NCI-H524 treated with DMSO at 0.1 percent for 48 hours (cell line): ENCODE measurements at regions not wholly inside any gene's neighbourhood (a gene's known extent, or its start where the extent isn't known, plus 50 kb on each side); places are given as distances from the start of the nearest gene placed in this dataset.
"Not testable (repeated sequence)": the region's sequence is repeated elsewhere in the genome, so short reads cannot be mapped to it uniquely, and the experiment has no call there.

Source experiments
- DNase-seq: peaks from one replicate; lab custom pipeline; 2025; lab: John Stamatoyannopoulos, UW

DNA sequence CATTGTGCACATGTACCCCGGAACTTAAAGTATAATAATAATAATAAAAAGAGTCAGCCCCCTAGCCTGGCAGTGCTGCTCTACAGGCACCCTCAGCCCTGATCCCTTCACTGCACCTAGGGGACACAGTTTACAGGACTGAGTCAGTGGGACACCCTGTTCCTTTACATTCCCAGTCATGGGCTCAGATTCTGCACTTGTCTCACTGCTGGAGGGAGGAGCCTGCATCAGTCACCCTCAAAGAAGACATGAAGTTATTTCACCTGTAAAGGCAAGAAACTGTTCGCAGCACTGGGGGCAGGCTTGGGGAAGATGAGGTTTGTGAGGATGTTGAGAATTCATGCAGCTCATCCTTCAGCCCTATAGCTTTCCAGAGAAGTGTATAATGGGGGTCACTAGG lies 50.7 kb upstream of the VPREB1 start:
- no peak for DNase-seq

DNA sequence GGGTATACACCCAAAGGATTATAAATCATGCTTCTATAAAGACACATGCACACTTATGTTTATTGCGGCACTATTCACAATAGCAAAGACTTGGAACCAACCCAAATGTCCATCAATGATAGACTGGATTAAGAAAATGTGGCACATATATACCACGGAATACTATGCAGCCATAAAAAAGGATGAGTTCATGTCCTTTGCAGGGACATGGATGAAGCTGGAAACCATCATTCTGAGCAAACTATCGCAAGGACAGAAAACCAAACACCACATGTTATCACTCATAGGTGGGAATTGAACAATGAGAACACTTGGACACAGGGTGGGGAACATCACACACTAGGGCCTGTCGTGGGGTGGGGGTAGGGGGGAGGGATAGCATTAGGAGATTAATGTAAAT lies 51.1 kb upstream of the VPREB1 start:
- DNase-seq = not testable (repeated sequence)

GRCh38 chr22:22193006-22193405 lies 51.6 kb upstream of the VPREB1 start:
- not testable (repeated sequence) for DNase-seq

DNA sequence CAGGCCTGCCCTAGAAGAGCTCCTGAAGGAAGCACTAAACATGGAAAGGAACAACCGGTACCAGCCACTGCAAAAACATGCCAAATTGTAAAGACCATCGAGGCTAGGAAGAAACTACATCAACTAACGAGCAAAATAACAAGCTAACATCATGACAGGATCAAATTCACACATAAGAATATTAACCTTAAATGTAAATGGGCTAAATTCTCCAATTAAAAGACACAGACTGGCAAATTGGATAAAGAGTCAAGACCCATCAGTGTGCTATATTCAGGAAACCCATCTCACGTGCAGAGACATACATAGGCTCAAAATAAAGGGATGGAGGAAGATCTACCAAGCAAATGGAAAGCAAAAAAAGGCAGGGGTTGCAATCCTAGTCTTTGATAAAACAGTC lies 54.8 kb upstream of the VPREB1 start:
- DNase-seq = not testable (repeated sequence)

GRCh38 chr22:22187863-22188262 lies 56.7 kb upstream of the VPREB1 start:
- not testable (repeated sequence) for DNase-seq

- DNase-seq = no peak
Observed at GRCh38 chr22:22187299-22187698, 57.3 kb upstream of the VPREB1 start.

DNA sequence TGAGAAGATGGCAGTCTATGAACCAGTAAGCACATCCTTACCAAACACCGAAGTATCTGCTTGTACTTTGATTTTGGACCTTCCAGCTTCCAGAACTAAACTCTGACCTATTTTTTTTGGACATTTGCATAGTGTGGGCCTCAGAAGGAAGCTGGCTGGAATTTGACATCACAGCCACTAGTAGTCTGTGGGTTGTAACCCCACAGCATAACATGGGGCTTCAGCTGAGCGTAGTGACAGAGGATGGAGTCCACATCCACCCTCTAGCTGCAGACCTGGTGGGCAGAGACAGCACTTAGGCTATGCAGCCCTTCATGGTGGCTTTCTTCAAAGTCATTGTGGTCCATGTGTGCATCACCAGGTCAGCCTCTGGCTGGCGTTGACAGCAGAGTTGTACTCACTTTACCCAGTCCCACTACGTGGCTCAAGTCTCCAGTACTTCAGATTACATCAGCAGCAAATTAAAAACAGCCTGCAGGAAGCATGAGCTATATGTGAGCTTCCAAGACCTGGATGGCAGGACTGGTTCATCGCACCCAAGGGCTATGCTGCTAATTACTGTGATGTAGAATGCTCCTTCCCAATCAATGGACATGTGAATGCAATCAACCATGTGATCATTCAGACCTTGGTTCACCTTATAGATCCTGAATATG lies 58.6 kb upstream of the VPREB1 start:
- DNase-seq = no peak

DNA sequence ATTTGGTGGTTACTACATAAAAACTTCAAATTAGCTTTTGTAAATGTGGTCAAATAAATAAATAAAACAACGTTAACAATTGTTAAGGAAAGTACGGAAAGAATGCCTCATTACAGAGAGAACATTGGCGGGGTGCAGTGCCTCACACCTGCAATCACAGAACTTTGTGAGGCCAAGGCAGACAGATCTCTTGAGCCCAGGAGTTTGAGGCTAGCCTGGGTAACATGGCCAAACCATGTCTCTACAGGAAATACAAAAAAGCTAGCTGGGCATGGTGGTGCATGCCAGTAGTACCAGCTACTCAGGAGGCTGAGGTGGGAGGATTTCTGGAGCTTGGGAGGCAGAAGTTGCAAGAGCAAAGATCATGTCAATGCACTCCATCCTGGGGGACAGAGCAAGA lies 59.4 kb upstream of the VPREB1 start:
- DNase-seq = no peak

DNA sequence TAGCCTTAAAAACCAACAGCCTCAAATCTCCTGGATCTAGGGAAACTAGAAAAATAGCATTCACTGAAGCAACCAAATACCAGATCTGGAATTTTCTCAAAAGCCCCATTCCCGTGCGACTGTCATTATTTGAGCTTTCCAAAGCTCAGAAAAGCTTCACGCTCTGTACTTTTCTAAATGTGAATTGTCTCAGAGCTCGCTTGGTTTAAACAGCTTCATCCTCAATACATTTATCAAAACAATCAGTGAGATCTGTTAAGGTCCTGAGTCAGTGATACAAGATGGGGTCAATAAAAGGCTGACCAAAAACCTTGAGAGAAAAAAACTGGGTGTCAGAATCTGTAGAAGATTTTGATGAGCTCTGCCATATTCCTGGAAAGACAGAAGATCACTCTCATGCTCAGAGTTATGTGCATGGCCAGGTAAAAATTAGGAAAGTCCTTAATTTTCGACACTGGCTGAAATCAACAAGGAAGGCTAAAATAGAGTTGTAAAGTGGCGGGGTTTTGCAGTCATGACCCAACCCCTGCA lies 60.2 kb upstream of the VPREB1 start:
- DNase-seq = no peak

- no peak for DNase-seq
Observed at GRCh38 chr22:22182990-22183264, 61.7 kb upstream of the VPREB1 start.

DNA sequence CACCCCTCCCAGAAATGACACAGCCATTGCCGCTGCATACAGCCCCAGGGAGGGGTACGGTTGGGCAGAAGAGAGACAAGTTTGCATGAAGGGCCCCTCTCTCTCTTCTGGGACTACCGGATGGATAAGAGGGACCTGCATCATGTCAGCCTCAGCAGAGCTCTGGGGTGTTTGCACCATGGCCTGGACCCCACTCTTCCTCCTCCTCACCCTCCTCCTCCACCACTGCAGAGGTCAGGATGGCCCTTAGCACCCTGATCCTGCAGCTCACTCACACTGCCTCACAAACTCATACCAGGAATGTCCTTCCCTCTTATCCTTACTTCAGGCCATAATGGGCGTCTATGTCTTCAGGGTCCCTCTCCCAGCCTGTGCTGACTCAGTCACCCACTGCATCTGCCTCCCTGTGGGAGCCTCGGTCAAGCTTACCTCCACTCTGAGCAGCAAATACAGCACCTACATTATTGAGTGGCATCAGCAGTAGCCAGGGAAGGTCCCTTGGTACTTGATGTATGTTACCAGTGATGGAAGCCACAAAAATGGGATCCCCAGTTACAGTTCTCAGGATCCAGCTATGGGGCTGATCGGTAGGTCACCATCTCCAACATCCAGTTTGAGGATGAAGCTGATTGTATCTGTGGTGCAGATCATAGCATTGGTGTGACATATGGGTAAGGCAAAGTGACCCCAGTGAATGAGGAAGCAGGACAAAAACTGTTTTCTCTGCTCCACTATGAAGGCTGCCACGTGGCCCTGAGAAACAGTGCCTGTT lies 62.2 kb upstream of the VPREB1 start:
- DNase-seq = no peak

GRCh38 chr22:22181341-22181850 lies 63.2 kb upstream of the VPREB1 start:
- DNase-seq = no peak

GRCh38 chr22:22180738-22181285 lies 63.8 kb upstream of the VPREB1 start:
- DNase-seq = no peak

- DNase-seq = no peak
Observed at GRCh38 chr22:22179858-22180257, 64.7 kb upstream of the VPREB1 start.

DNA sequence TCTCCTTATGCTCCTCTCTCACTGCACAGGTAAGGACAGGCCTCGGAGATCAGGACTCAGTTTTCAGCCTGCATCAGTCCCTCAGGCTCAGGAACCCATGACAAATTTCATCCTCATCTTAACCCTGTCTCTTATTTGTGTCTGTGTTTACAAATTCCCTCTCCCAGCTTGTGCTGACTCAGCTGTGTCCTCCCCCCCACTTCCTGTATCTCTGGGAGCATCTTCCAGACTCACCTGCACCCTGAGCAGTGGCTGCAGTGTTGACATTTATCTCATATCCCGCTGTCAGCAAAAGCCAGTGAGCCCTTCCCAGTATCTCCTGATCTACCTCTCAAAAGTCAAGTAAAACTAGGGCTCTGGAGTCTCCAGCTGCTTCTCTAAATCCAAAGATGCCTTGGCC lies 65.6 kb upstream of the VPREB1 start:
- DNase-seq = no peak

DNA sequence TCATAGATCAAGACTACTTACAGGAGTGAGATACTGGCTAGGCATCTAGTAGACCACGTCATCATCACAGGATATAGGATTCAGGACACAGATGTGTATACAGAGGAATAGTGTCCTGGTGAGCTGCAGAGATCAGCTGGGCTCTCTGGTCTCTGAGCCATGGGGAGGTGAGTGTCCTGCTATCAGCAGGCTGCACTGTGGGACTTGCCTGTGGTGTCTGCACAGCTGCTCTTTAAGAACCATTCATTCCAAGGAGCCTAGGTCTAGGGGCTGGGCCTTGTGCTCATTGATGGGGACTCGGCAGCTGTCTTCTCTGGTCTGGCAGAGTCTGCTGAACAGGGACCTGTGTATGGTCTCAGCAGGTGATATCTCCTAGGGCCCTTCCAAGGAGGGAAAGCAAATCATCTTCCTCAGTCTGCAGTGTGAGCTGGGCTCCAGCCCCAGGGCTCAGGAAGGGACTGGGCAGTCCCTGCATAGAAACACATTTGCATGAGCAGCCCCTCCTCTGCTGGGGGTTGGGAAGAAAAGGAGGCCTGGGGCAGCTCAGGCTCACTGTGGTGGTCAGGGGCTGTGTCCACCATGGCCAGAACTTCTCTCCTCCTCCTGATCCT lies 66.1 kb upstream of the VPREB1 start:
- no peak for DNase-seq

GRCh38 chr22:22176929-22177616 lies 67.5 kb upstream of the VPREB1 start:
- no peak for DNase-seq

DNA sequence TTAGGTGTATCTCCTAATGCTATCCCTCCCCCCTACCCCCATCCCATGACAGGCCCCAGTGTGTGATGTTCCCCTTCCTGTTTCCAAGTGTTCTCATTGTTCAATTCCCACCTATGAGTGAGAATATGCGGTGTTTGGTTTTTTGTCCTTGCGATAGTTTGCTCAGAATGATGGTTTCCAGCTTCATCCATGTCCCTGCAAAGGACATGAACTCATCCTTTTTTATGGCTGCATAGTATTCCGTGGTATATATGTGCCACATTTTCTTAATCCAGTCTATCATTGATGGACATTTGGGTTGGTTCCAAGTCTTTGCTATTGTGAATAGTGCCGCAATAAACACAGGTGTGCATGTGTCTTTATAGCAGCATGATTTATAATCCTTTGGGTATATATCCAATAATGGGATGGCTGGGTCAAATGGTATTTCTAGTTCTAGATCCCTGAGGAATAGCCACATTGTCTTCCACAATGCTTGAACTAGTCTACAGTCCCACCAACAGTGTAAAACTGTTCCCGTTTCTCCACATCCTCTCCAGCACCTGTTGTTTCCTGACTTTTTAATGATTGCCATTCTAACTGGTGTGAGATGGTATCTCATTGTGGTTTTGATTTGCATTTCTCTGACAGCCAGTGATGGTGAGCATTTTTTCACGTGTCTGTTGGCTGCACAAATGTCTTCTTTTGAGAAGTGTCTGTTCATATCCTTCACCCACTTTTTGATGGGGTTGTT lies 71.5 kb upstream of the VPREB1 start:
- DNase-seq = not testable (repeated sequence)

DNA sequence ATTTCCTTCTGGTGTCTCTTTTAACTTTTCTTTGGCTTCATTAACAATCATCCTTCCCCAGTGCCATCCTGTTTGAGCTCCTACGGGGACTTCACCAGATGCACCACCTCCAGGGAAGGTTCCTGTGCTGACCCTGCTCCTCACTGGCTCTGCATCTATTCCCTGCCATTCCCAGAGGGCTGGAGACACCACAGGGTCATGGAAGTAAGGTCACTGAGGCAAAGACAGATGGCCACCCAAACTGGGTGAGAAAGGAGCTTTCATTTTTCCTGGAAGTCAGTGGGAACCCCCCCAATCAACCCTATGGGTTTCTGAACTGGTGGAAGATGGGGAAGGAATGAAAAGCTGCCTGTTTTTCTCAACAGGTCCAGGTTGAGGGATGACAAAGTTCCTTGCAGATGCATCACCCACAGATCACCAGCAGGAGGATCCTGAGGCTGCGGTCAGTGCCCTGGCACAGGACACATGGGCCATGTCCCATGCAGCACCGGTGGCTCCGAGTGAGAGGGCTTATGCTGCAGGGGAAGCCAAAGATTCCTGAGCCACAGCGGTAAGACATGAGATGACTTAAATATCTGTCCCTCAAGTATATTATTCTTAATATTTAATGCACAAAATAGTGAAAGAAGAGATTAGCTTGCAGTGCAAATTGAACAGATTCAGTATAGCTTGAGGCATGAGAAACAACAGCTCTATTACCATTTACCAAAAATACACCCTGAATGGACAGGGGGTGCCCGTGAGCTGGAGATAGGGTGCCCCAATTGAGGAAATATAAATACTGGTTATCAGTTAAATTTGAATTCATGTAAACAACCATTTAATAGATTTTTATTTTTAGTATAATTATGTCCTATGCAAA lies 73.0 kb upstream of the VPREB1 start:
- peak; percentile 6 for DNase-seq

GRCh38 chr22:22169923-22170322 lies 74.7 kb upstream of the VPREB1 start:
- no peak for DNase-seq
